ENCODE measurements at regions not wholly inside any gene's neighbourhood (a gene's known extent, or its start where the extent isn't known, plus 50 kb on each side); places are given as distances from the start of the nearest gene placed in this dataset.

- no peak overlapping the region for H3K9ac ChIP-seq (ENCODE audit: control insufficient read depth, extremely low read depth, insufficient read depth, low read length)
- no peak overlapping the region for H3K27ac ChIP-seq (ENCODE audit: control insufficient read depth, insufficient read depth, low read length)
- H3K79me2 ChIP-seq (ENCODE audit: control insufficient read depth, insufficient read depth, low read length): no peaks in the 10 kb centered on the region
- no peak overlapping the region for H2AFZ ChIP-seq (ENCODE audit: control insufficient read depth, low read length)
- no peaks in the 10 kb centered on the region for H3K9me1 ChIP-seq (ENCODE audit: control insufficient read depth, extremely low read depth, insufficient read depth, low read length)
- no peaks in the 10 kb centered on the region for H3K36me3 ChIP-seq (ENCODE audit: control insufficient read depth in 2 of 2, extremely low read depth in 1 of 2, insufficient read depth in 2 of 2, low read length in 2 of 2)
- no peak overlapping the region for H3K4me3 ChIP-seq (ENCODE audit: control insufficient read depth in 2 of 3, extremely low read depth in 1 of 3, insufficient read depth in 2 of 3, low read depth in 1 of 3, low read length in 3 of 3)
- H3K4me1 ChIP-seq (ENCODE audit: control insufficient read depth, extremely low read depth, insufficient read depth, low read length): no peaks in the 10 kb centered on the region
- no peaks in the 10 kb centered on the region for H3K27me3 ChIP-seq (ENCODE audit: control insufficient read depth, extremely low read depth, insufficient read depth, low read length)
- no peak overlapping the region for H3K4me2 ChIP-seq (ENCODE audit: control insufficient read depth, extremely low read depth, insufficient read depth, low read depth, low read length)
- no peak for FAIRE-seq
- no peak for DNase-seq (ENCODE audit: low read depth, low spot score)
- no peak for TF ChIP-seq CTCF (optimal IDR thresholded peaks at IDR 0.05 in 1 of 3, IDR thresholded peaks at IDR 0.05 in 1 of 3, conservative IDR thresholded peaks at IDR 0.05 in 1 of 3; ENCODE audit: extremely low read depth in 1 of 3, insufficient read depth in 2 of 3, low read length in 3 of 3)
- no peaks in the 10 kb centered on the region for H3K9me3 ChIP-seq (ENCODE audit: control insufficient read depth, low read depth, low read length)
- dilution Hi-C loops (cut with MboI; ENCODE audit: extremely low pct_ligation_motif_present, low sequenced_read_pairs): no loop called here
- no peaks in the 10 kb centered on the region for H4K20me1 ChIP-seq (ENCODE audit: control insufficient read depth, extremely low read depth, insufficient read depth, low read length)
These were observed 664.7 kb downstream of the SLC6A15 start for GRCh38 chr12:84247931-84248330.

- Histone ChIP-seq H3K27ac (ENCODE audit: control insufficient read depth, insufficient read depth, low read length) (no peak overlapping the region), H2AFZ (ENCODE audit: control insufficient read depth, low read length) (no peak overlapping the region), H3K9ac (ENCODE audit: control insufficient read depth, extremely low read depth, insufficient read depth, low read length) (no peak overlapping the region), H3K4me1 (ENCODE audit: control insufficient read depth, extremely low read depth, insufficient read depth, low read length) (no peaks in the 10 kb centered on the region), H4K20me1 (ENCODE audit: control insufficient read depth, extremely low read depth, insufficient read depth, low read length) (no peaks in the 10 kb centered on the region), H3K79me2 (ENCODE audit: control insufficient read depth, insufficient read depth, low read length) (no peaks in the 10 kb centered on the region), H3K9me1 (ENCODE audit: control insufficient read depth, extremely low read depth, insufficient read depth, low read length) (no peaks in the 10 kb centered on the region), H3K4me2 (ENCODE audit: control insufficient read depth, extremely low read depth, insufficient read depth, low read depth, low read length) (no peak overlapping the region), H3K27me3 (ENCODE audit: control insufficient read depth, extremely low read depth, insufficient read depth, low read length) (no peaks in the 10 kb centered on the region), H3K9me3 (ENCODE audit: control insufficient read depth, low read depth, low read length) (no peaks in the 10 kb centered on the region), H3K4me3 (ENCODE audit: control insufficient read depth in 2 of 3, extremely low read depth in 1 of 3, insufficient read depth in 2 of 3, low read depth in 1 of 3, low read length in 3 of 3) (no peak overlapping the region), H3K36me3 (ENCODE audit: control insufficient read depth in 2 of 2, extremely low read depth in 1 of 2, insufficient read depth in 2 of 2, low read length in 2 of 2) (no peaks in the 10 kb centered on the region)
- FAIRE-seq (no peak), DNase-seq (ENCODE audit: low read depth, low spot score) (no peak)
- dilution Hi-C loops (cut with MboI; ENCODE audit: extremely low pct_ligation_motif_present, low sequenced_read_pairs): no loop called here
- no peak for TF ChIP-seq CTCF (optimal IDR thresholded peaks at IDR 0.05 in 1 of 3, IDR thresholded peaks at IDR 0.05 in 1 of 3, conservative IDR thresholded peaks at IDR 0.05 in 1 of 3; ENCODE audit: extremely low read depth in 1 of 3, insufficient read depth in 2 of 3, low read length in 3 of 3)
- TF ChIP-seq EZH2 (IDR thresholded peaks at IDR 0.05; ENCODE audit: low read length): no peak
These were observed 668.9 kb downstream of the SLC6A15 start for GRCh38 chr12:84243686-84244085.

Measured in keratinocyte (primary cell).